GM18519 (cell line): ENCODE measurements at regions not wholly inside any gene's neighbourhood (a gene's known extent, or its start where the extent isn't known, plus 50 kb on each side); places are given as distances from the start of the nearest gene placed in this dataset.

Experiments used
- ATAC-seq: cut with Tn5 transposase; IDR thresholded peaks from one replicate; pipeline ENCODE4 v1.9.1; 2021; ENCODE audit warnings: mild to moderate bottlenecking, moderate library complexity; ENCODE audit not compliant: unreplicated experiment, low FRiP score

- ATAC-seq, result no peak
These were observed 134.3 kb upstream of the PIEZO2 start for GRCh38 chr18:11283479-11284161.

GRCh38 chr18:11279461-11279860 is 130.1 kb upstream of the PIEZO2 start:
- ATAC-seq, result no peak

- no peak for ATAC-seq
These were observed 127.3 kb upstream of the PIEZO2 start for GRCh38 chr18:11276678-11277077.

GRCh38 chr18:11274144-11274794 is 124.9 kb upstream of the PIEZO2 start:
- ATAC-seq, result no peak

GRCh38 chr18:11272516-11272915 is 123.1 kb upstream of the PIEZO2 start:
- ATAC-seq, result no peak

GRCh38 chr18:11271954-11272353 is 122.6 kb upstream of the PIEZO2 start:
- ATAC-seq, result no peak

- ATAC-seq, result no peak
These were observed 119.9 kb upstream of the PIEZO2 start for GRCh38 chr18:11269257-11269656.

- ATAC-seq, result no peak
These were observed 119.4 kb upstream of the PIEZO2 start for GRCh38 chr18:11268741-11269233.

- no peak for ATAC-seq
These were observed 118.8 kb upstream of the PIEZO2 start for GRCh38 chr18:11268153-11268552.

GRCh38 chr18:11266781-11267480 is 117.6 kb upstream of the PIEZO2 start:
- no peak for ATAC-seq

- no peak for ATAC-seq
These were observed 112.1 kb upstream of the PIEZO2 start for GRCh38 chr18:11261486-11261885.

GRCh38 chr18:11260961-11261461 is 111.6 kb upstream of the PIEZO2 start:
- ATAC-seq, result no peak

GRCh38 chr18:11259469-11260150 is 110.2 kb upstream of the PIEZO2 start:
- ATAC-seq, result no peak

- ATAC-seq, result no peak
These were observed 108.8 kb upstream of the PIEZO2 start for GRCh38 chr18:11258039-11258610.

GRCh38 chr18:11256251-11256650 is 106.9 kb upstream of the PIEZO2 start:
- no peak for ATAC-seq

- no peak for ATAC-seq
These were observed 102.5 kb upstream of the PIEZO2 start for GRCh38 chr18:11251891-11252270.

- no peak for ATAC-seq
These were observed 102.0 kb upstream of the PIEZO2 start for GRCh38 chr18:11251229-11251890.

GRCh38 chr18:11249391-11249790 is 100.0 kb upstream of the PIEZO2 start:
- ATAC-seq, result no peak

GRCh38 chr18:11247381-11247970 is 98.1 kb upstream of the PIEZO2 start:
- no peak for ATAC-seq
